VCaP (cell line): ENCODE measurements at regions not wholly inside any gene's neighbourhood (a gene's known extent, or its start where the extent isn't known, plus 50 kb on each side); places are given as distances from the start of the nearest gene placed in this dataset.

Source experiments
- H3K27ac ChIP-seq: fragments of 450-650 bp; 2 replicates; pipeline ENCODE4 v1.5.1; 2017
- CTCF ChIP-seq: fragments of 450-650 bp; conservative IDR thresholded peaks from 2 replicates; pipeline ENCODE4 v1.5.1; 2017; ENCODE audit warnings: mild to moderate bottlenecking, moderate library complexity

GRCh38 chr4:38606587-38606905, 57.5 kb upstream of the KLF3 start:
- TF ChIP-seq CTCF, result no peak
- no peak overlapping the region for H3K27ac ChIP-seq

GRCh38 chr4:38609614-38610013, 54.4 kb upstream of the KLF3 start:
- no peak for TF ChIP-seq CTCF
- H3K27ac ChIP-seq, result peak overlapping the region; percentile 95

- TF ChIP-seq CTCF, result no peak
- peak overlapping the region; percentile 95 for H3K27ac ChIP-seq
These were observed 53.5 kb upstream of the KLF3 start for GRCh38 chr4:38610521-38610920.

GRCh38 chr4:38610966-38611431, 53.0 kb upstream of the KLF3 start:
- no peak for TF ChIP-seq CTCF
- H3K27ac ChIP-seq, result peak overlapping the region; percentile 95

GRCh38 chr4:38611676-38612075, 52.3 kb upstream of the KLF3 start:
- no peak for TF ChIP-seq CTCF
- H3K27ac ChIP-seq, result peak overlapping the region; percentile 95

- peak overlapping the region; percentile 95 for H3K27ac ChIP-seq
- TF ChIP-seq CTCF, result no peak
These were observed 51.2 kb upstream of the KLF3 start for GRCh38 chr4:38612646-38613414.
